GM04504 (cell line): ENCODE measurements at regions not wholly inside any gene's neighbourhood (a gene's known extent, or its start where the extent isn't known, plus 50 kb on each side); places are given as distances from the start of the nearest gene placed in this dataset.
"Not testable (repeated sequence)": the region's sequence is repeated elsewhere in the genome, so short reads cannot be mapped to it uniquely, and the experiment has no call there.

Source experiments
- DNase-seq: peaks from one replicate; pipeline ENCODE4 v3.0.0-alpha.2; 2012; ENCODE audit warnings: low read depth

- DNase-seq = no peak
Observed at GRCh38 chr17:65307081-65307960, 170.2 kb downstream of the RGS9 start.

GRCh38 chr17:65305778-65306177, 168.6 kb downstream of the RGS9 start:
- DNase-seq = no peak

GRCh38 chr17:65305116-65305515, 167.9 kb downstream of the RGS9 start:
- no peak for DNase-seq

GRCh38 chr17:65301882-65302281, 164.7 kb downstream of the RGS9 start:
- not testable (repeated sequence) for DNase-seq

DNA sequence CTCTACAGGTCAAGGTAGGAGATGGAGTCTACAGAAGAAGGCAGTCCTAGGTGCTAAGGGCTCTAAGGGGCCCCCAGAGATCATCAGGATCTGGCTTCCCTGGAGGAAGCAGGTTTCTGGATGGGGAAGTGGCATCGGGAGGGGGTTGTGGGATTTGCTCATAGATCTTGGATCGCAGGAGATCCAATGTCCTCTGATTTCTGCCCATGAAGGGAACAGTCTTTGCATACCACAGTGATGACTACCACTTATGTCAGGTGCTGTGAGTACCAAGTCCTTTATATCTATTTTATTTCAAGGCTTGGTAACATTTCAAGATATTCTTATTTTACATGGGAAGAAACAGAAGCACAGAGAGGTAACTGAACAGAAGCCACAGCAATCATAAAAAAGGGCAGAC, 164.0 kb downstream of the RGS9 start:
- no peak for DNase-seq

GRCh38 chr17:65297916-65298315, 160.7 kb downstream of the RGS9 start:
- no peak for DNase-seq

DNA sequence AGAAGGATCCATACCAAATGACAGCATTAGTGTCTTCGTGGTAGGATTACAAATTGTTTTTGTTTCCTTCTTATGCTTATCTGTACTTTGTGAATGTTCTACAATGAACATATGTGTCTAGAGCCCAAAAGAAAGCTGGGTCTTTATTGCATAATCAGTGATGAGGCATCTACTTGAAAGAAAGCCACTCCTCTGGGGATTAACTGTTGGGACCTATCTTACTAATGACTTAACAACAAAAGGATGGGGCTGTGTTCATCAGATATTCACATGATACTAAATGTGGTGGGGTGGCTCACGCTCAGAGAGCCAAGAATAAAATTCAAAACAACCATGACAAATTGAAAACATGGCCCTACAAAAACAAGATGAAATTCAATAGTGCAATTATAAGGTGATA, 160.2 kb downstream of the RGS9 start:
- peak; percentile 72 for DNase-seq

DNA sequence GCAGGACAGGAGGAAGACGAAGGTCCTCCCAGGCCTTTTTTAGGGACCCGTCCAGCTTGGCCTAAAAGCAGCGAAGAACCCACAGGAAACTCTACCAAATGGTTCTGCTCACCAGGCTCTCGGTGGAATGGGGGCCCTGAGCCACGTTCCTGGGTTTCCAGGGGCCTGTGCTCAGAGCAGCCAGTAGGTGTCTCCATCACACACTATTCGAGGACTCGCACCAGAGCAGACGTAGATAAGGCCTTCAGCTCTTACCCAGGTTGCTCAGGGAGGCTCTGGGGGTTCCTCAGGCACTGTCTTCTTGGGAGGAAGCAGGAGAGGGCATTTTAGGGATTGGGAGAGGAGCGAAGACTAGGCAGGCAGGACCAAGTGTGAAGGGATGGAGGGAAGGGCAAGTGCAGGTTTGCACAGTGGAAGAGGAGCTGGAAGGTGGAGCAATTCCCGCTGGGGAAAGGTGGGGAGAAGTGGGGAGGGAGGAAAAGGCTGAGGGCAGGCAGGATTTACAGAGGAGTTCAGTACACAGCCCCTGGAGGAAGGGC, 157.1 kb downstream of the RGS9 start:
- DNase-seq = peak; percentile 40

GRCh38 chr17:65293584-65294180, 156.5 kb downstream of the RGS9 start:
- no peak for DNase-seq

DNA sequence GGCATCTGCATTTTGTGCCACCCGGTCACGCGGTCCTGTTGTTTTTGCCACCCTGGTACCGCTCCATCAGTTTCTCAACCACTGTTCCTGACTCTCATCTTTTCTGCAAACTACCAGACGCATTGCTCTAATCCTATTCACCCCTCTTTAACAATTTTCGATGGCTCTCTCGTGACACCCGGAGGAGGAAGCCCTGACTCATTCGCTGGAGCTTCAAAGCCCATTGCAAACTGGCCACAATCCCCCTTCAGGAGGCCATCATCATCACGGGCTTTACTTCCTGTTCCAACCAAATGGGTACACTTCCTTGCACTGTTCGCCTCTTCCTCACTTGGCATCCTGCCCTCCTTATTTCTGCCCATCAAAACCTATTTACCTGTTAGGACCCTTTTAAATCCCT, 155.3 kb downstream of the RGS9 start:
- DNase-seq = no peak

DNA sequence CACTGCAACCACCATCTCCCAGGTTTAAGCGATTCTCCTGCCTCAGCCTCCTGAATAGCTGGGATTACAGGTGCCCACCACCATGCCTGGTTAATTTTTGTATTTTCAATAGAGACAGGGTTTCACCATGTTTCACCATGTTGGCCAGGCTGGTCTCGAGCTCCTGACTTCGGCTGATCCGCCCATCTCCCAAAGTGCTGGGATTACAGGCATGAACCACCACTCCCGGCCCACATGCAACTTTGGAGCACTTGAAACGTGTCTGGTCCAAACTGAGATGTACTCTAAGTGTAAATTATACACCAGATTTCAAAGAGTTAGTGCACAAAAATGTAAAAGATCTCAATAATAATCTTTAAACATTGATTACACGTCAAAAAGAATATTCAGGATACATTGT, 154.1 kb downstream of the RGS9 start:
- DNase-seq = not testable (repeated sequence)

DNA sequence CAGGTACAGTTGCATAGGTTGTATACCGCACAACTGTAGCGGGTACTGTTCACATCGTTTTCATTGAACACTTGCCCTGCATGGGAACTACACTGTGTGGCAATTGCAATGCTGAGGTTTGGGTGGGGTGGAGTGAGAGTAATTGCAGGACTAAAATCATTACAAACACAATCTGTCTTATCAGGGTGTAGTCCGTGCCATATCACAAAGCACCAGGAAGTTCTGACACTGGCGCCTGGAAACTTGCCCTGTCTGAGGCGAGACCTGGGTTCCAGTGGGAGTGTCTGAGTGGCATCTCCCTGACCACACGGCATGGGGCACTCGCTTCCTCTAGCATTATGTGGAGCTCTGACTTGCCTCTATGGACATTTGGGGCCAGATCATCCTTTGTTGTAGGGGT, 153.4 kb downstream of the RGS9 start:
- DNase-seq = no peak

DNA sequence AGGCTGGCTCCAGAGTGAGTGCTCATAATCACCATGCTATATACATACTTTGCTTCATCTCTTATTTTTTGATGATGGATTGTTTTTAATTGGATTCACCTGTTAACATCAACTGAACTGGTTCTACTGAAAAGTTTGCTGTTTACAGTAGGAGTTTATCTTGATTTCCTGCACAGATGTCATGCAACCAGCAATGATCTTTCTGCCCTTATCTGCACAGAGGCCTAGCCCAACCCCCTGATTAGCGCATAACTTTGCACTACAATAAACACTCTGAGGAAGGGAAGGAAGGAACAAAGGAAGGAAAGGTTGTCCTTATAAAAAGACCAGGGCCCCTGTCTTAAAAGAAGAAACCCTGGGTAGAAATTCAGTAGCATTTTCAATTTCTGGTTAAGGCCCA, 152.9 kb downstream of the RGS9 start:
- no peak for DNase-seq

DNA sequence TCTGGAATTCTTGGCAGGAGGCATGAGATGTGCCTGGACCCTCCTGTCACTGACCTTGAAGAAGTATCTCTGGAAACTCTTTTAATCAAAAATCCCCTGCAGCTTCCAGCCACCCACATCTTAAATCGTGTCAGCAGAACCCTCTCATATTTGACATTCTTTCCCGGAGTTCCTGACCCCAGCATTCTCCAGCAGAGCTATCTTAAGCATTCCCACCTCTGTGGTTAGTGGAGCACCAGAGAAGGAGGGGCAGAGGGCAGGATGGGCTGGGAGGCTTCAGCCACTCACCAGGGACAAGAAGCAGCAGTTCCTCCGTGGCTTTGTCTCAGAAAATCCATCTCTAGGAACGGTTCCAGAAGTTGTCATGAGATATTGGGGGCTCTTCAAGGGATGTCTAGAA, 149.9 kb downstream of the RGS9 start:
- DNase-seq = no peak

GRCh38 chr17:65283704-65284103, 146.5 kb downstream of the RGS9 start:
- DNase-seq = no peak

- no peak for DNase-seq
Observed at GRCh38 chr17:65279456-65279855, 142.3 kb downstream of the RGS9 start.

DNA sequence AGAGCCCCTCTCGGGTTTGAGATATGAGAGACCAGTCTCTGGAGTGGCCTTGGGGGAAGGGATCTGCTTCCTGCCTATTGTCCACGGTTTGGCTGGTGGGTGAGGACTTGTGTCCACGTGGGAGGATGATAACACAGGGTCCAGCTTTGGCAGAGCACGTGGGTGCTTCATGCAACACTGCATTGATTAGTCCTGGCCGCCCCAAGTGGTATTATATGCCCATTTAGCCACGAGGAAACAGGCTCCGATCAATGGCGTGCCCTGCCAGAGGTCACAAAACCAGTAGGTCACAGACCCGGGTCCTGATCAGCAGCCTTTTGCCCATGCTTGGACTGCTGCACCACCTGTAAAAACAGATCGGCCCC, 141.6 kb downstream of the RGS9 start:
- no peak for DNase-seq

DNA sequence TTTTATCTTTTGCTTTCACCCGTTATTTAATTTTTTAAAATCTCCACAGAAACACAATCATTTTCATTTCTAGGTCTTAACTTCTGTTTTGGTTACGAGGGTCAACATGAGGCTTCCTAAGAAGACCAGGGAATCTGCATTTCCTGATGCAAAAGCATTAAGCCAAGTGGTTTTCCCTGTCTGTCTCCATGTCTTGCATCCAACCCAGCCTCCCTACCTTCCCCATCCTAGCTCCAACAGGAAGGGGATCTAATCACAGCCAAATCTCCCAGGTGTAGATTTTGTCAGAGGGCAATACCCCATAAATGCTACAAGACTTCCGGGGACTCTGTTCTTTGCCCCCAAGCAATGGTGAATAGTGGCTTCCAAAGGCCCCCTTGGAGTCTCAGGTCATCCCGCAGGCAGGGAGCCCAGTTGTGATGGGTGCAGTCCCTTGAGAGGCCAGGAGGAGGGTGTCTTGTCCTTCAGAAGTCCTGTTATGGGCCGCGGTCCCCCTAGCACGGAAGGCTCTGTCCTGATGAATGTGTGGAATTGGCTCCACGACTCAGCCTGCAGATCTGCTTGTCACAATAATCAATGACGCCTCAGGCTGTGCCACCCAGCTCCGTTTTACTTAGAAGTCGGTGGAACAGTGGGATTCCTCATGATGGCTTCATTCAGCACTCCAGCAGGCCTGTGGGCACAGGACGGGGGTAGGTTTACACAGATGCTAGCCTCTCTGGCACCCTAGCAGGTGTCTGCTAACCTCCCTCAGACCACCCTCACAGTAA, 141.1 kb downstream of the RGS9 start:
- no peak for DNase-seq

GRCh38 chr17:65277576-65277975, 140.4 kb downstream of the RGS9 start:
- no peak for DNase-seq
